ENCODE measurements at regions not wholly inside any gene's neighbourhood (a gene's known extent, or its start where the extent isn't known, plus 50 kb on each side); places are given as distances from the start of the nearest gene placed in this dataset.

GRCh38 chr2:66137606-66138130 lies 297.3 kb upstream of the MEIS1 start:
- TF ChIP-seq, protein P1, sequence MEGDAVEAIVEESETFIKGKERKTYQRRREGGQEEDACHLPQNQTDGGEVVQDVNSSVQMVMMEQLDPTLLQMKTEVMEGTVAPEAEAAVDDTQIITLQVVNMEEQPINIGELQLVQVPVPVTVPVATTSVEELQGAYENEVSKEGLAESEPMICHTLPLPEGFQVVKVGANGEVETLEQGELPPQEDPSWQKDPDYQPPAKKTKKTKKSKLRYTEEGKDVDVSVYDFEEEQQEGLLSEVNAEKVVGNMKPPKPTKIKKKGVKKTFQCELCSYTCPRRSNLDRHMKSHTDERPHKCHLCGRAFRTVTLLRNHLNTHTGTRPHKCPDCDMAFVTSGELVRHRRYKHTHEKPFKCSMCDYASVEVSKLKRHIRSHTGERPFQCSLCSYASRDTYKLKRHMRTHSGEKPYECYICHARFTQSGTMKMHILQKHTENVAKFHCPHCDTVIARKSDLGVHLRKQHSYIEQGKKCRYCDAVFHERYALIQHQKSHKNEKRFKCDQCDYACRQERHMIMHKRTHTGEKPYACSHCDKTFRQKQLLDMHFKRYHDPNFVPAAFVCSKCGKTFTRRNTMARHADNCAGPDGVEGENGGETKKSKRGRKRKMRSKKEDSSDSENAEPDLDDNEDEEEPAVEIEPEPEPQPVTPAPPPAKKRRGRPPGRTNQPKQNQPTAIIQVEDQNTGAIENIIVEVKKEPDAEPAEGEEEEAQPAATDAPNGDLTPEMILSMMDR (IDR thresholded peaks at IDR 0.05; ENCODE audit: insufficient read depth, low read depth, low read length): no peak
- no peak for TF ChIP-seq EZH2 (IDR thresholded peaks at IDR 0.05; ENCODE audit: insufficient read depth, low read length)
